Esophagus muscularis mucosa (tissue), 4 donors: ENCODE measurements at regions not wholly inside any gene's neighbourhood (a gene's known extent, or its start where the extent isn't known, plus 50 kb on each side); places are given as distances from the start of the nearest gene placed in this dataset.

Experiments used
- DNase-seq: peaks from one replicate; pipeline ENCODE4 v3.0.0-alpha.2; 2017; ENCODE audit errors: extremely low spot score
- H3K27ac ChIP-seq, 4 donors: fragments of 200-600 bp; sonication (generic); replicated peaks in 1 of 4; 1 replicate in 3 of 4; 2 replicates in 1 of 4; pipeline ENCODE4 v1.5.1; 2016 to 2019; ENCODE audit warnings: mild to moderate bottlenecking in 1 of 4
- H3K27me3 ChIP-seq, 4 donors: fragments of 200-600 bp; sonication (generic); one replicate each; pipeline versions ENCODE4 v1.5.1 to v1.6.0; 2016 to 2019
- H3K36me3 ChIP-seq, 4 donors: fragments of 200-600 bp; sonication (generic); one replicate each; pipeline ENCODE4 v1.5.1; 2016 to 2019
- H3K4me1 ChIP-seq, 4 donors: fragments of 200-600 bp; sonication (generic); one replicate each; pipeline ENCODE4 v1.5.1; 2016 to 2019
- H3K4me3 ChIP-seq, 4 donors: fragments of 200-600 bp; sonication (generic); 1 replicate in 2 of 4; 2 replicates in 2 of 4; pipeline ENCODE4 v1.5.1; 2016 to 2019; ENCODE audit warnings: mild to moderate bottlenecking in 4 of 4, moderate library complexity in 1 of 4
- H3K9me3 ChIP-seq, 4 donors: fragments of 200-600 bp; sonication (generic); 1 replicate in 3 of 4; 2 replicates in 1 of 4; pipeline ENCODE4 v1.5.1; 2016 to 2019
- EP300 ChIP-seq: sonication (generic); formaldehyde crosslinking; IDR thresholded peaks from one replicate; pipeline ENCODE4 v1.6.1; 2017; ENCODE audit warnings: antibody characterized with exemption
- POLR2A ChIP-seq: fragments of 450-650 bp; IDR thresholded peaks from one replicate; pipeline ENCODE4 v1.6.1; 2017; ENCODE audit warnings: antibody characterized with exemption, moderate library complexity, mild to moderate bottlenecking, low read depth
- POLR2AphosphoS5 ChIP-seq, 2 donors: sonication (generic); formaldehyde crosslinking; IDR thresholded peaks; one replicate each; pipeline ENCODE4 v1.6.1; 2017; ENCODE audit warnings: antibody characterized with exemption in 2 of 2
- WGBS: methylation state at CpG from one replicate; pipeline ENCODE4 v1.1.5; 2018; 5-methylcytosine and 5-hydroxymethylcytosine counted together
- intact Hi-C: fragments of 100-400 bp; cut with DNase I; formaldehyde crosslinking; loops from one replicate; pipeline ENCODE4 v1.15.1; 2023
- TF ChIP-seq, protein P1 (sequence below), 3 experiments: fragments of 200-600 bp in 2 of 3; fragments of 450-650 bp in 1 of 3; sonication (generic) in 2 of 3; IDR thresholded peaks; one replicate each; pipeline ENCODE4 v1.5.1; 2017 to 2019; ENCODE audit warnings: antibody characterized with exemption in 3 of 3, mild to moderate bottlenecking in 2 of 3, moderate library complexity in 1 of 3

GRCh38 chr14:38723959-38724358 lies 379.1 kb downstream of the SEC23A start:
- Histone ChIP-seq H3K36me3 (no peaks in the 10 kb centered on the region), H3K27ac (peak overlapping the region in 2 of 4 donors; percentile 10 to 30), H3K9me3 (no peaks in the 10 kb centered on the region), H3K4me1 (peaks cover 0 to 8% (median 0%) of the 10 kb centered on the region in 4 donors), H3K4me3 (no peak overlapping the region), H3K27me3 (no peaks in the 10 kb centered on the region)
- TF ChIP-seq POLR2AphosphoS5 (IDR thresholded peaks at IDR 0.05), result no peak
- no peak for TF ChIP-seq POLR2A
- TF ChIP-seq EP300, result no peak
- TF ChIP-seq, protein P1, sequence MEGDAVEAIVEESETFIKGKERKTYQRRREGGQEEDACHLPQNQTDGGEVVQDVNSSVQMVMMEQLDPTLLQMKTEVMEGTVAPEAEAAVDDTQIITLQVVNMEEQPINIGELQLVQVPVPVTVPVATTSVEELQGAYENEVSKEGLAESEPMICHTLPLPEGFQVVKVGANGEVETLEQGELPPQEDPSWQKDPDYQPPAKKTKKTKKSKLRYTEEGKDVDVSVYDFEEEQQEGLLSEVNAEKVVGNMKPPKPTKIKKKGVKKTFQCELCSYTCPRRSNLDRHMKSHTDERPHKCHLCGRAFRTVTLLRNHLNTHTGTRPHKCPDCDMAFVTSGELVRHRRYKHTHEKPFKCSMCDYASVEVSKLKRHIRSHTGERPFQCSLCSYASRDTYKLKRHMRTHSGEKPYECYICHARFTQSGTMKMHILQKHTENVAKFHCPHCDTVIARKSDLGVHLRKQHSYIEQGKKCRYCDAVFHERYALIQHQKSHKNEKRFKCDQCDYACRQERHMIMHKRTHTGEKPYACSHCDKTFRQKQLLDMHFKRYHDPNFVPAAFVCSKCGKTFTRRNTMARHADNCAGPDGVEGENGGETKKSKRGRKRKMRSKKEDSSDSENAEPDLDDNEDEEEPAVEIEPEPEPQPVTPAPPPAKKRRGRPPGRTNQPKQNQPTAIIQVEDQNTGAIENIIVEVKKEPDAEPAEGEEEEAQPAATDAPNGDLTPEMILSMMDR (IDR thresholded peaks at IDR 0.05), result no peak
- 30% methylated on average over 5 of the region's 5 CpGs for WGBS
- intact Hi-C loops, result loop anchor here (2.0 kb wide), 1 partner anchor 291 kb away; no protein-coding TSS in a partner anchor
- DNase-seq, result no peak

DNA sequence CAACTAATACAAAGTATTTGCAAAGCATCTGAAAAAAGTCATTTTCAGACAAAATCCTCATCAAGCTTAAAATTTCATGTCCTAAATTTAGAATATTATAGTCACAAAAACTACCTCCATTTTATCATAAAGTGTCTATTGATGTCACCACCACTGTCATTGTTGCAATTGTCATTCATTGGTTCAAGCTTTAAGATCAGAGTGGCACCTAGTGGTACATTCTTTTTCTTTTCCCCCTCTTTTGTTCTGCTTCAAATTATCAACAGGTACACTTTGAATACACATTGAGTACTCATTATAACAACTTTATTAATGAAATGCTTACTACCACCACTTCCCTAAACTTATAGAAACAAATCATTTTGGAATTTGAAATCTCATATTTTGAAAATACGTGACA lies 379.8 kb downstream of the SEC23A start:
- Histone ChIP-seq H3K4me1 (peaks cover 0 to 8% (median 0%) of the 10 kb centered on the region in 4 donors), H3K27ac (no peak overlapping the region), H3K36me3 (no peaks in the 10 kb centered on the region), H3K27me3 (no peaks in the 10 kb centered on the region), H3K9me3 (no peaks in the 10 kb centered on the region), H3K4me3 (no peak overlapping the region)
- 95% methylated on average over 1 of the region's 1 CpG for WGBS
- no peak for DNase-seq
- TF ChIP-seq EP300 (no peak), POLR2A (no peak), POLR2AphosphoS5 (IDR thresholded peaks at IDR 0.05) (no peak)
- TF ChIP-seq, protein P1 (IDR thresholded peaks at IDR 0.05), result no peak
- intact Hi-C loops, result loop anchor here (2.0 kb wide), 1 partner anchor 292 kb away; no protein-coding TSS in a partner anchor

- Histone ChIP-seq H3K9me3 (no peaks in the 10 kb centered on the region), H3K4me3 (no peak overlapping the region), H3K27me3 (no peaks in the 10 kb centered on the region), H3K27ac (no peak overlapping the region), H3K36me3 (no peaks in the 10 kb centered on the region), H3K4me1 (peaks cover 0 to 10% (median 5%) of the 10 kb centered on the region in 4 donors)
- no peak for DNase-seq
- 36% methylated on average over 4 of the region's 4 CpGs for WGBS
- intact Hi-C loops, result loop anchor here (1.0 to 2.0 kb wide), 2 partner anchors 145 to 293 kb away; no protein-coding TSS in a partner anchor
- TF ChIP-seq EP300 (no peak), POLR2A (no peak)
- TF ChIP-seq, protein P1 (IDR thresholded peaks at IDR 0.05), result peak; percentile 82 to 86 (median 82)
Observed at GRCh38 chr14:38721822-38722431, 381.1 kb downstream of the SEC23A start.

DNA sequence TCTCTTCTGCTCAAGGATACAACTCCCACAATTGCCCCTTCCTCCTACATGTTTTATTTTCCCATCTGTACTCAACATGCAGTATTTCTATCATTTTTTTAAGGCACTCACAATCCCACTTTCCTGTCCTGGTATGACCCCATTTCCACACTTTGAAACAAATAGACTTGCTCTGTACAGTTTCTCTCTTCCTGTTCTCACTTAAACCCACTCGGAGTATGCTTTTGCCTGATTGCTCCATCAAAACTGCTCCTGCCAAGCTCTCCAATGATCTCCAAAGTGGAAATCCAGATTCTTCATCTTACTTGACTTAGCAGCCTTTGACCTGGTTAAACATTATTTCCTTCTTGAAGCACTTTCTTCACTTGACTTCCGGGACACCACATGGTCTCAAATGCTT lies 384.5 kb downstream of the SEC23A start:
- H3K9me3 ChIP-seq, result no peaks in the 10 kb centered on the region
- no peak overlapping the region for H3K27ac ChIP-seq
- 87% methylated on average over 2 of the region's 2 CpGs for WGBS
- TF ChIP-seq EP300 (no peak), POLR2AphosphoS5 (IDR thresholded peaks at IDR 0.05) (no peak), POLR2A (no peak)
- TF ChIP-seq, protein P1 (IDR thresholded peaks at IDR 0.05), result no peak
- DNase-seq, result no peak
- H3K4me1 ChIP-seq, result peaks cover 0 to 10% (median 7%) of the 10 kb centered on the region in 4 donors
- intact Hi-C loops, result no loop called here
- no peaks in the 10 kb centered on the region for H3K27me3 ChIP-seq
- H3K4me3 ChIP-seq, result no peak overlapping the region
- no peaks in the 10 kb centered on the region for H3K36me3 ChIP-seq

- peaks cover 0 to 10% (median 7%) of the 10 kb centered on the region in 4 donors for H3K4me1 ChIP-seq
- H3K4me3 ChIP-seq, result no peak overlapping the region
- intact Hi-C loops, result no loop called here
- DNase-seq, result no peak
- 16% methylated on average over 3 of the region's 3 CpGs for WGBS
- H3K9me3 ChIP-seq, result no peaks in the 10 kb centered on the region
- H3K27ac ChIP-seq, result peak overlapping the region in 3 of 4 donors; percentile 1 to 47 (median 3)
- H3K36me3 ChIP-seq, result no peaks in the 10 kb centered on the region
- peak in 1 of 2 donors; percentile 36 for TF ChIP-seq POLR2AphosphoS5 (IDR thresholded peaks at IDR 0.05)
- TF ChIP-seq, protein P1 (IDR thresholded peaks at IDR 0.05), result no peak
- H3K27me3 ChIP-seq, result no peaks in the 10 kb centered on the region
Observed at GRCh38 chr14:38716926-38717325, 386.1 kb downstream of the SEC23A start.
